Loucy (cell line): ENCODE measurements at regions not wholly inside any gene's neighbourhood (a gene's known extent, or its start where the extent isn't known, plus 50 kb on each side); places are given as distances from the start of the nearest gene placed in this dataset.

Experiments used
- H2AFZ ChIP-seq: fragments of 200-600 bp; sonication (generic); 2 replicates; pipeline ENCODE4 v1.6.0; 2016; ENCODE audit warnings: antibody characterized with exemption, mild to moderate bottlenecking, low read length, moderate library complexity
- H3F3A ChIP-seq: fragments of 200-600 bp; 2 replicates; pipeline ENCODE4 v1.6.0; 2016; ENCODE audit warnings: antibody characterized with exemption, low read depth, mild to moderate bottlenecking
- H3K27me3 ChIP-seq: fragments of 200-600 bp; sonication (generic); 2 replicates; pipeline ENCODE4 v1.6.1; 2014; ENCODE audit warnings: low read length, mild to moderate bottlenecking; ENCODE audit not compliant: insufficient read depth, poor library complexity, severe bottlenecking
- H3K36me3 ChIP-seq: fragments of 200-600 bp; sonication (generic); 2 replicates; pipeline ENCODE4 v1.6.1; 2016; ENCODE audit warnings: low read length; ENCODE audit not compliant: insufficient read depth
- H3K4me1 ChIP-seq: fragments of 200-600 bp; sonication (generic); 2 replicates; pipeline ENCODE4 v1.5.1; 2014; ENCODE audit warnings: low read length, mild to moderate bottlenecking; ENCODE audit not compliant: insufficient read depth, poor library complexity, severe bottlenecking
- H3K4me2 ChIP-seq: fragments of 200-600 bp; sonication (generic); 2 replicates; pipeline ENCODE4 v1.6.0; 2014; ENCODE audit warnings: antibody characterized with exemption, low read length, low read depth, mild to moderate bottlenecking; ENCODE audit not compliant: poor library complexity, severe bottlenecking
- H3K4me3 ChIP-seq: fragments of 200-600 bp; sonication (generic); 2 replicates; pipeline ENCODE4 v1.5.1; 2014; ENCODE audit warnings: low read length, mild to moderate bottlenecking, mixed read lengths; ENCODE audit not compliant: poor library complexity, severe bottlenecking
- H3K79me2 ChIP-seq: fragments of 200-600 bp; sonication (generic); 2 replicates; pipeline ENCODE4 v1.6.1; 2014; ENCODE audit warnings: low read length; ENCODE audit not compliant: insufficient read depth
- H3K9ac ChIP-seq: fragments of 200-600 bp; sonication (generic); 2 replicates; pipeline ENCODE4 v1.6.0; 2014; ENCODE audit warnings: mild to moderate bottlenecking, low read depth, low read length, moderate library complexity; ENCODE audit not compliant: poor library complexity, severe bottlenecking
- H3K9me2 ChIP-seq: fragments of 200-600 bp; sonication (generic); replicated peaks from 2 replicates; pipeline ENCODE4 v1.6.1; 2016; ENCODE audit warnings: low read depth, low read length, mixed read lengths
- H3K9me3 ChIP-seq: fragments of 200-600 bp; sonication (generic); 2 replicates; pipeline ENCODE4 v1.6.1; 2014; ENCODE audit warnings: mild to moderate bottlenecking, antibody characterized with exemption, low read length, low read depth; ENCODE audit not compliant: insufficient read depth
- H4K20me1 ChIP-seq: fragments of 200-600 bp; sonication (generic); 2 replicates; pipeline ENCODE4 v1.6.0; 2014; ENCODE audit warnings: antibody characterized with exemption, low read length, mild to moderate bottlenecking; ENCODE audit not compliant: insufficient read depth, poor library complexity, severe bottlenecking
- CTCF ChIP-seq: fragments of 200-600 bp; sonication (generic); conservative IDR thresholded peaks from 2 replicates; pipeline ENCODE4 v1.5.1; 2014; ENCODE audit warnings: mild to moderate bottlenecking, antibody characterized with exemption, low read length
- EZH2phosphoT487 ChIP-seq: fragments of 200-600 bp; IDR thresholded peaks from 2 replicates; pipeline ENCODE4 v1.6.1; 2018; ENCODE audit warnings: antibody characterized with exemption, mild to moderate bottlenecking, moderate library complexity, borderline replicate concordance

DNA sequence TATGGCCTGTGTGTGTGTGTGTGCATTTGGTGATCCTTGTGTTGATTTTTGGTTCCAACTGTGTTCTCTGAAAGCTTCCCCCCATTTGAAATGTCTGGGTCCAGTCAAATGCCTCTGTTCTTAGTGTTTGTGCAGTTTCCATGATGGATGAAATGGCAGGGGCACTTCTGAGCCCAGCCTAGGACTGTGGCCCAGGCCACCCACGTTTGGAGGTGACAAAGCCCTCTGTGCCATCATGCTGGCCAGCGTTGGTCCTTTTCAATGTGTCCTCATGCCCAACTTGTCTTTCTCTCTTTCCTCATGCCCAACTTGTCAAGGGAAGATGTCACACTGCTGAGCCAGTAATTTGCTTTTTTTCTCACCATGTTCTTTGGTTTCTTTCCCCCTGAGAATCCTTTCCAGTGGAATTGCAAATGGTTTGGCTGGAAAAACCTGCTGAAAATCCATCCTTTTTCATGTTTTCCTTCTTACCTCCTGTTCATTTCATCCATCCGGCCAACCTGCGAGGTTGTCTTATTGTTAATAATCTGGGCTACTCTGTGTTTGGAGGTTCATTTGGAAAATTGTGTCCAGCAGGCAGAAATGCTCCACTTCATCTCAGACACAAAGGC is 113.7 kb upstream of the NAV2 start:
- H3K4me2 ChIP-seq: no peak overlapping the region
- peaks cover 4% of the 10 kb centered on the region for H3K4me1 ChIP-seq
- no peak overlapping the region for H3K9ac ChIP-seq
- no peak overlapping the region for H3K4me3 ChIP-seq
- no peaks in the 10 kb centered on the region for H3K36me3 ChIP-seq
- TF ChIP-seq CTCF: no peak
- TF ChIP-seq EZH2phosphoT487: no peak
- H3K9me2 ChIP-seq: no peaks in the 10 kb centered on the region
- no peaks in the 10 kb centered on the region for H4K20me1 ChIP-seq
- H3F3A ChIP-seq: no peaks in the 10 kb centered on the region
- H2AFZ ChIP-seq: no peak overlapping the region
- no peaks in the 10 kb centered on the region for H3K79me2 ChIP-seq
- H3K27me3 ChIP-seq: no peaks in the 10 kb centered on the region
- H3K9me3 ChIP-seq: no peaks in the 10 kb centered on the region

DNA sequence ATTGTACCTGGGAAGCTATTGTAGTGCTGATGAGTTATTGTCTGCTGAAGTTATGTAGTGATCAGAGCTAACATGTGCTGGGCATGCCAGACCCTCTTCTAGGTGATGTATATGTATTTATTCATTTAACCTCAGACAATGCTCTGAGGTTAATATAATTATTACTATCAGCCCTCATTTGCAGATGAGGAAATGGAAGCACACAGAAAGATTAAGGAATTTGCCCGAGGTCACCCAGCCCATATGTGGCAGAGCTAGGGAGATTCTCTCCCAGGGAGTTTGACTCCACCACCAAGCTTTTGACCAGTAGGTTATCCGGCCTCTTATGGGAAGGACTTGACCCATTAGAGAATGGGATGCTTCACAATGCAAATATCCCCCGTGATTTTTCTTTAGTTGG is 114.2 kb upstream of the NAV2 start:
- H3F3A ChIP-seq: no peaks in the 10 kb centered on the region
- H3K79me2 ChIP-seq: no peaks in the 10 kb centered on the region
- H3K27me3 ChIP-seq: no peaks in the 10 kb centered on the region
- no peak overlapping the region for H3K4me3 ChIP-seq
- no peaks in the 10 kb centered on the region for H3K9me3 ChIP-seq
- no peak for TF ChIP-seq EZH2phosphoT487
- no peak for TF ChIP-seq CTCF
- no peak overlapping the region for H2AFZ ChIP-seq
- H3K36me3 ChIP-seq: no peaks in the 10 kb centered on the region
- H3K9me2 ChIP-seq: no peaks in the 10 kb centered on the region
- H3K4me2 ChIP-seq: no peak overlapping the region
- peaks cover 4% of the 10 kb centered on the region for H3K4me1 ChIP-seq
- H3K9ac ChIP-seq: no peak overlapping the region
- no peaks in the 10 kb centered on the region for H4K20me1 ChIP-seq

DNA sequence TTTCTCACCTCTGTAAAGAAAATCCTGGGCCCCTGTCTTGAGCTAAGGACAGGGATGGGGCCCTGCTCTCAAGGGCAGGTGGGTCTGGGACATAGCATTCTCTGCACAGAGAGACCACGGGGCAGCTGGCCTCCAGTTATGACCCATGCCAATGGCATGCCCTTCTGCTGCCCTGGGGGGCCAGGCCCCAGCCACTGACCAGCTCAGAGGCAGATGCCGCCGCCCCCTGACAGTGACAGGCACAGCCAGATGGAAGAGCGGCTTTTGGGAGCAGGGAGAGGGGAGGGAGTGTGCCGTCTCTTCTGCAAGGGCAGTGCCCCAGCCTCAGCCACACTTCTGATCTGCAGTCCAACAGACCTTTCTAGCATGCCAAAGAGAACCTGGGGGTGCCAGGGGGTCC is 114.8 kb upstream of the NAV2 start:
- Histone ChIP-seq H3K4me3 (no peak overlapping the region), H3K9me3 (no peaks in the 10 kb centered on the region), H3K9ac (no peak overlapping the region), H3K4me1 (peaks cover 4% of the 10 kb centered on the region), H3K27me3 (no peaks in the 10 kb centered on the region), H3K9me2 (no peaks in the 10 kb centered on the region), H3K79me2 (no peaks in the 10 kb centered on the region), H3K36me3 (no peaks in the 10 kb centered on the region), H3F3A (no peaks in the 10 kb centered on the region), H2AFZ (no peak overlapping the region), H3K4me2 (no peak overlapping the region), H4K20me1 (no peaks in the 10 kb centered on the region)
- TF ChIP-seq CTCF (no peak), EZH2phosphoT487 (no peak)
